HS-27A (cell line): ENCODE measurements at regions not wholly inside any gene's neighbourhood (a gene's known extent, or its start where the extent isn't known, plus 50 kb on each side); places are given as distances from the start of the nearest gene placed in this dataset.
"Not testable (repeated sequence)": the region's sequence is repeated elsewhere in the genome, so short reads cannot be mapped to it uniquely, and the experiment has no call there.

Experiments used
- DNase-seq: peaks from one replicate; pipeline ENCODE4 v3.0.0-alpha.2; 2012; ENCODE audit warnings: low read depth, missing footprints

GRCh38 chr7:101743241-101743994, 74.0 kb upstream of the CUX1 start:
- no peak for DNase-seq

- DNase-seq = no peak
These were observed 73.4 kb upstream of the CUX1 start for GRCh38 chr7:101743995-101744360.

- no peak for DNase-seq
These were observed 72.8 kb upstream of the CUX1 start for GRCh38 chr7:101744588-101744987.

- DNase-seq = no peak
These were observed 71.1 kb upstream of the CUX1 start for GRCh38 chr7:101746314-101746713.

- no peak for DNase-seq
These were observed 70.2 kb upstream of the CUX1 start for GRCh38 chr7:101747053-101747878.

- DNase-seq = no peak
These were observed 69.5 kb upstream of the CUX1 start for GRCh38 chr7:101747879-101748345.

GRCh38 chr7:101749891-101750290, 67.5 kb upstream of the CUX1 start:
- no peak for DNase-seq

GRCh38 chr7:101753316-101753715, 64.1 kb upstream of the CUX1 start:
- DNase-seq = no peak

- no peak for DNase-seq
These were observed 62.8 kb upstream of the CUX1 start for GRCh38 chr7:101754424-101755159.

- DNase-seq = no peak
These were observed 59.5 kb upstream of the CUX1 start for GRCh38 chr7:101757879-101758278.

GRCh38 chr7:101758519-101758918, 58.9 kb upstream of the CUX1 start:
- DNase-seq = not testable (repeated sequence)

- DNase-seq = no peak
These were observed 53.2 kb upstream of the CUX1 start for GRCh38 chr7:101764221-101764620.

- no peak for DNase-seq
These were observed 49.9 kb upstream of the CUX1 start for GRCh38 chr7:101767544-101767943.
